HG03159 (cell line): ENCODE measurements at regions not wholly inside any gene's neighbourhood (a gene's known extent, or its start where the extent isn't known, plus 50 kb on each side); places are given as distances from the start of the nearest gene placed in this dataset.

ENCODE experiments used
- ATAC-seq: cut with Tn5 transposase; IDR thresholded peaks from one replicate; pipeline ENCODE4 v1.9.1; 2021; ENCODE audit warnings: mild to moderate bottlenecking, moderate library complexity; ENCODE audit not compliant: unreplicated experiment

DNA sequence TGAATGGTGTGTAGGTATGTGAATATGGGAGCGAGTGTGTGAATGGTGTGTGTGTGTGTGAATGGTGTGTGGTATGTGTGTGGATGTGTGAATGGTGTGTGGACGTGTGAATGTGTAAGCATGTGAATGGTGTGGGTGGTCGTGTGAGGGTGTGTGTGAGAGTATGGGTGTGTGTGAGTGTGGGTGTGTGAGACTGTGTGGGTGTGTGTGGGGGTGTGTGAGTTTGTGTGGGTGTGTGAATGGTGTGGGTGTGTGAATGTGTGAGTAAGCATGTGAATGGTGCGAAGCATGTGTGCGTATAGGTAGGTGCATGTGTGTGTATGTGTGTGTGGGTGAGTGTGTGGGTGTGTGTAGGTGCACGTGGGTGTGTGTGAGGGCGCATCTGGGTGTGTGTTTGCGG is 160.7 kb upstream of the COBL start:
- no peak for ATAC-seq

DNA sequence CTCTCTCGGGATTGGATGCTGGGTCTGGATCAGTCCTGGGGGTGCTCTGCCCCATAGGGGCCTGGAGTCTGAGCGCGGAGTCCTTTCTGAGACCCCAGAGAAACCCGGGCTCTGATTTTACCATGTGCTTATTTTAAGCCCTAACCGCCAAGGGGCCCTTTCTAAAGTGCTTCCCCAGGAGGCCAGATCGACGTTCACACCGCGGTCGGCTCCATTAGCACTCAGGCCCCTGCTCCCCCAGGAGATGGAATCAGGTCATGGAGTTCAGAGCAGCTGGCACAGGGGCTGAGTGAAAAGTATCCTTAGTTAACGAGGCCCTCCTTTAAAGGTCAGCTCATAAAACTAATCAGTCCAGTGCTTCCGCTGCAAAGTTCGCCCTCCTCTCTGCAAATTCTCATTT is 159.4 kb upstream of the COBL start:
- ATAC-seq: no peak

DNA sequence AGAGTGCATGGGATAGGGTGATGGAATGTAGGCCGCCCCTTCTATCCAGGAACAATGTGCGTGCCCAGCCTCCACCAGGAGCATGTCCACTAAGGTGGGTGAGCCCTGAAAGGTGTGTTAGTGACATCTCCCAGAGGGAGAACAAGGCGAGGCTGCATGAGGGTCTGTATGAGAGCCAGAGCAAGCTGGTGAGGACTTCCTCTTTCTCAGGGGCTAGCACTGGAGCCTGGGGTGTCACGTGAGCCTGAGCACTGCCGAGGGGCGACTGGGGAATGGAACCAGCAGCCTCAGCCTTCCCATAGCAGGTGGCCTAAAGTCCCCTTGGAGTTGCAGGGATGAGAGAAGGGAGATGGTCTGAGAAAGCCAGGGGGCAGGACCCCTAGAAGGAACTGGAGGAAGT is 156.3 kb upstream of the COBL start:
- no peak for ATAC-seq

DNA sequence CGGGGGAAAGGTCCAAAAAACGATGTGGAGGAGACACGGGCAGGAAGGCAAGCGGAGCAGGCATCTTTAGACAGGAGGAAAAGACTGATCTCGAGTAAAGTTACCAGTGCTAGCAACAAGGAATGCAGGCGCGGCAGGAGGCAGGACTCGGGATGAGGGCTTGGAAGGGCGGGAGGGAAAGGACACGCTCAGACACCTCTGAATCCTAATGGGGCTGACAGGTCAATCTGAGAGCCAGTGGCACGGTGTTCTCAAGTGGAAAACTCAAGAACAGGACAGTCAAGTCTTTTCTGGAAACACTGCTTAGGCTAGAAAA is 155.3 kb upstream of the COBL start:
- no peak for ATAC-seq

DNA sequence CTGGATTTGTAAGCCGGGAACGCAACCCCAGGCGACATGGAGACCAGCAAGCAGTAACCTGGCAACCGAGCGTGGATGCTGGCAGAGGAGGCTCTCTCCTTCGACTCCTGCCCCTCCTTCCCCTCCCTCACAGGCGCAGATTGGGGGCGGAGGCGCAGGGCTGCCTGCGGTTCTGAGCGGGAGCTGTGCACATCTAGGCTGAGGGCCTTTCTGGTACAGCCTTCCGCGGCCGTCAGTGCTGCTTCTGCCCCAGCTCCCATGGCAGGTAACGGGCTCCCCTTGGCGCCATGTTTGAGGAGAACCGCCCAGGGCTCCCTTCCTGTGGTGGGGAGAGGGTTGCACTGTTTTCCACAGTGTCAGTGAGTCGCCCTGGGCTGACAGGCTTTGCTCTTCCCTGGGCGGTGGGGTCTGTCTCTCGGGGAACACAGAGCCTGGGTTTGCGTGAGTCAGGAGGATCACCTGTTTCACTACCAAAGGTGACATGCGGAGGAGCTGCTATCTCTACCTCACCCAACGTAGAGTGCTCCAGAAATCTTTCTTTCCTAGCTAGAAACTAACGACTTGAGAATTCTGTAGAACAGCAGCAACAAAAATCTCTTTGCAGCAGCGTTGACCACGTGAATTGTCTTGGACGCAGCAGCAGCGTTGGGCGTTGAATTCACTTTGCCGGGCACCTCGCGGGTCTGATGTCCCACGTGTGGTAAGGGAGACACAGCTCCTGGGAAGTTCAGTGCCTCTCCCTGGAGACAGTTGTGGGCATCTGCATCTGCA is 154.8 kb upstream of the COBL start:
- ATAC-seq: no peak

DNA sequence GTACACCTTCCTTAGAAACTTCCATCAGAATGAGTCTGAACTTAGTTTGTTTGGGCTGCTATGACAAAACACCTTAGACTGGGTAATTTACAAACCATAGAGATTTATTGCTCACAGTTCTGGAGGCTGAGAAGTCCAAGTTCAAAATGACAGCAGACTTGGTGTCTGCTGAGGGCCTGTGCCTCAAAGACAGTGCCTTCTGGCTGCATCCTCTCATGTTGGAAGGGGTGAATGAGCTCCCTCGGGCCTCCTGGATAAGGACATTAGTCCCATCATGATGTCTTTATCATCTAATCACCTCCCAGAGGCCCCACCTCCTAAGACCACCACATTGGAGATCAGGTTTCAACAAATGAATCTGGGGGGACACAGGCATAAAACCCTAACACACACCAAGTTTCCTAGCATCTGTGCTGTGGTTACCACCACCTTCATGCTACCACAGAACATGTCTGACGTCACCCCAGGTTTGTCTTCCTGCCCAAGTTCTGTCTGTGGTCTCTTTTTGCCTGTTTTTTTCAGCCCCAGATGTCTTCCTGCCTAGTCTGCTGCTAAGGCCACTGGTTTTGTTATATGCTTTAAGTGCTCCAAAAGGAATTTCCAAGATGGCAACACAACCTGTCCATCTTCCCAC is 150.9 kb upstream of the COBL start:
- no peak for ATAC-seq

- ATAC-seq: no peak
Measured at GRCh38 chr7:51459809-51460208, 143.2 kb upstream of the COBL start.

GRCh38 chr7:51458693-51459092 is 142.1 kb upstream of the COBL start:
- ATAC-seq: no peak

DNA sequence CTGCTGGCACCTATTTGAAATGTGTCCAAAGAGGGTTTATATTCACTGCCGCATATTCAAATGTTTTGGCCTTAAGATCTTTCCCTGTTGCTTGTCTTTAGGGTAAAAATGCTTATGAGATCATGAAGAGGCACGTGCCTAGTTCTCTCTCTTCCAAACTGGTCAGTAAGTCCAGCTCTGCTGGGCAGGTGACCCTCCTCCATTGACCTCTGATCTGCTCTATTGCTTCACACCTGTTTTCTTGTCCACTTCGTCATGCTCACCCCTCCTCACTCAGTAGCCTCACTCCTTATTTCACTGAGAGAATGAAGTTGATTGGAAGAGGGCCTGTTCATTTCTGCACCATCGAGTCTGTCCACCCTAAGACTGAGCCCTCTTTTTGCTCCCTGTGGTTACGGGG is 140.5 kb upstream of the COBL start:
- no peak for ATAC-seq

DNA sequence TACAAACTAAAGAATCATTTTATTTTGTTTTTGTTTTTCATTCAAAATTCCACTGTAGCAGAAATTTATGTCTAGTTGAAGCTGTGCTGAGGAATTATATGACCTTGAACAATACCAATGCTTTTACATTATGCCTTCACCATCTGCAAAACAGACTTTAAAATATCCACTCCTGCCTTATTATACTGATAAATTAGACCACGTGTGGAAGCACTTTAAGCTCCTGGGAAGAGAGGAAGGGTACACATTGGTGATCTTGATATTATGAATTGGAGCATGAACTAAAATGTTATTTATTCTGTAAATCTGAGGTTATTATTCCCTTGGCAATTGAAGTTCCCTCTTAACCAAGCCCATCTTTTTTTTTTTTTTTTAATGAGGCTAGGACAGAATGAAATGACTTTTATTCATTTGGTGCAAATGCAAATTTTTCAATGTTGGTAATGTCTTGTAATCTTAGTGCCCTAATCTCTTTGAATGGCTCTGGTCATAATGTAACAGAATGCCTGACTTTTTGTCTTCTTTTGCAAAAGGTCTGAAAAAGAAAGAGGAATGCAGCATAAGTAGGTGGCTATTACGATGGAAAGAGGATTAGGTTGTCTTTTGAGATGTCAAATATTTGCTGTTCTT is 139.9 kb upstream of the COBL start:
- no peak for ATAC-seq

- no peak for ATAC-seq
Measured at GRCh38 chr7:51455948-51456347, 139.3 kb upstream of the COBL start.

GRCh38 chr7:51455513-51455912 is 138.9 kb upstream of the COBL start:
- no peak for ATAC-seq

DNA sequence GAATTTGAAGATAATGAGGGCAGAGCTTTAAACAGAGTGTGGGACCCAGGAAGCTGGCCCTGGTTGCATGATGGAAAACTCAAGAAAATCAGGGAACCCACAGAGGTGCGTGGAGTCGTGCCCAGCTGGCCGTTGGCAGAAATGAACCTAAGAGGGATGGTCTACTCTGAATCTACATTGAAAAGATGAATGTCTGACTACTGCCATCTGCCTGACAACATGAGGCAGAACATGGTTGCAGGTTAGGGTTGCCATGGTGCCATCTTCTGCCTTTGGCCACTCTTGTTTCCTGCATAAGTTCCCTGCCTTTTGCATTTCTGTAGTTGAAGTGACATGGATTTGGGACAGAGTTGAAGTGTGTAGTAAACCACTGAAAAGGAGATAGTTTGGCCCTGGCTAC is 138.5 kb upstream of the COBL start:
- ATAC-seq: no peak

GRCh38 chr7:51452694-51453093 is 136.1 kb upstream of the COBL start:
- no peak for ATAC-seq

DNA sequence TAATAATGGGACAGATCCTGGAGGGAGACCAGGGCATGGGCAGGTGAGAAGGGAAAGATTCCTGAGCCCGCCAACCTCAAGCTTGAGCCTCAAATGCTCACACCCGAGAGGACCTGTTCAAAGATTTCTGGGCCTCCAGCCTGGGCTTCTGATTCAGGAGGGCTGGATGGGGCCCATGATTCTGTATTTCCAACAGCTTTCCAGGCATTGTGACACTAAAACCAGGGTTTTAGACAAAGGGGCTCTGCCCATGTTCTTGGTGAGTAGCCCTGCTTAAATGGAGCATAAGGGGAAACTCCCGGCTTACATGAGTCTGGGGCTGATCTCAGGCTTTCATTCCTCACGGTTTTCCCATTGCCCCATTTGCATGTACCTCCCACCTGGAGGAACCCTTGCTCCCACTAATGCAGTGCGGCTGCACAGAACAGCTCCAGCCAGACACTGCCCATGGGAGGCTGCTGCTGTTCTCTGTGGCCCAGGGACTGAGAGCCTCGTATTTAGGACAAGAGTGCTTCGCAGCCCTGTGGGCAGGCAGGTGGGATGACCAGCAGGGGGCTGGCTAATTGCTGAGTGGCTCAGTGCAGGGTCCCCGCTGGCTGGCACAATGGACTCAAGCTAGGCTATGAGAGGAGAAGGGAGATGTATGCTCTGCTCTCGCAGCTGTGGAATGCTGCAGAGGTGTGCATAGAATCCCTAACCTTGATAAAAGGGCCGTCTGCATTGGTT is 135.3 kb upstream of the COBL start:
- ATAC-seq: no peak

- ATAC-seq: no peak
Measured at GRCh38 chr7:51450541-51450940, 133.9 kb upstream of the COBL start.

GRCh38 chr7:51446785-51447184 is 130.2 kb upstream of the COBL start:
- ATAC-seq: no peak

DNA sequence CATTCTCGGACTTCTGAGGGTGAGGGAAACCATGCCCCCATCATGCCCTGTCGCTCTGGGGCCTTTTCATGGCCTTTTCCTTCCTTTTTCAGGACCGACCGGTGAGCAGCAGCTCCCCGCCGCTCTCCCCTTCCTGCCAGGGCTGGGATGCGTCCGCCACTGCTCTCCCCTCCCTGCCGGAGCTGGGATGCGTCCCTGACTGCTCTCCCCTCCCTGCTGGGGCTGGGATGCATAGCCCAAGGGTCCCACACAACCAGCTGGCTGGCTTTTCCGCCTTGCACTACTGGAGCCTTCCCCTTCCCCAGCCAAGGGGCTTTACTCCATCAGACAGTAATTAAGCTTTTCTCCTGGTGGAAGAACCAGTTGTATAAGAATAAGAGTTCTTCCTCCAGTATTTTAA is 129.7 kb upstream of the COBL start:
- ATAC-seq: no peak

DNA sequence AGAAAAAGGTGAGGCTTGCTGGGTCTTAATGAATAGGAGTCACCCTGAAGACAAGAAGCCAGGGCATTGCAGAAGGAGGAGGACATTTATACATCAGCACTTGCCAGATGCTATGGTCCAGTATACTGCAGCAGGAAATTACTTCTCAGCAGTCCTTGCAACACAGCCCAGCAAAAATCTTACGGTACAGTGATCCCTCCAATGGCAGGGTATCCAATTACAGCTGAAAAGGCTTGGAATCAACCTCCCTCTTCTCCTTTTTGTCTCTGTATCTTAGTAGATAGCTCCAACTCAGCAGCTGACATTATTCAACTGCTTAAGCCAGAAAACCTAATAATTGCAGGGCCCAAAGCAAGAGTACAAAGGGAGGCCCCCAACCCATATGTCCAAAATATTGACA is 128.3 kb upstream of the COBL start:
- ATAC-seq: no peak

- ATAC-seq: peak; percentile 66
Measured at GRCh38 chr7:51430480-51431086, 114.0 kb upstream of the COBL start.

DNA sequence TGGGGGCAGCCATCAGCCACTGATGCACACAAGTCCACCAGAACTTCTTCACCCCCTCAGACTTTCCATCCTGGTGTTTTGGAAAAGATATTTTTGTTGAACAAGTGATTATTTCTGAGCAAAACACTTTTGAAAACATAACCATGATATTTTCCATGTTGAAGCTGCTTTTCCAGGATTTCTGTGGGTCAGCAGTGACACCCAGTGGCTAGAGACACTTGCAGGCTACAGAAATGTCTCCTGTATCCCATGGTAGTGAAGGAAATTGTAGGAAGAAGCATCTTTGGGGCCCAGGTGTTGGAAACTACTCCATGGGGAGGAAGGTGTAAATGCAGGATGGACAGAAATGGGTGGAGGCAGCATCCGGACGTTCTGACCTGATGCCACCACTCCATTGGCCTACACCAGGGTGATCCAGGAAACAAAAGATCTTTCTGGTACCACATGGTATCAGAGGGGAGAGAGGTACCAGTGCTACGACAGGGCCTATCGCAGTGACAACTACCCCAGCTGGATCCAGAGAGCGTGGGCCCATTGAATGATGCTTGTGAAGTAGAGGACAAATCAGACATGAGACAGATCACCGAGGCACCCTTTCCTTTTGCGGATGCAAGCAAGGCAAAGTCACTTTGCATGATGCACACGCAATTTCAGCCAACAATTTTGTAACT is 111.7 kb upstream of the COBL start:
- no peak for ATAC-seq
